ENCODE measurements at regions not wholly inside any gene's neighbourhood (a gene's known extent, or its start where the extent isn't known, plus 50 kb on each side); places are given as distances from the start of the nearest gene placed in this dataset.
"Not testable (repeated sequence)": the region's sequence is repeated elsewhere in the genome, so short reads cannot be mapped to it uniquely, and the experiment has no call there.

DNA sequence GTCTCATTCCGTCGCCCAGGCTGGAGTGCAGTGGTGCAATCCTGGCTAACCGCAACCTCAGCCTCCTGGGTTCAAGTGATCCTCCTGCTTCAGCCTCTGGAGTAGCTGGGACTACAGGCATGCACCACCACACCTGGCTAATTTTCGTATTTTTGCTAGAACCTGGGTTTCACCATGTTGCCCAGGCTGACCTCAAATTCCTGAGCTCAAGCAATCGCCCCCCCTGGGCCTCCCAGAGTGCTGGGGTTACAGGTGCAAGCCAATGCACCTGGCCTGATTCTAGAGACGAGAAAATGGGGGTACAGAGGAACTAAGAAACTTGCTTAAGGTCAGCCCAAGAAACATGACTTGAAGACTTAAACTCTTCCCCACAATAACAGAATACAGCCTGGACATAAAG lies 111.0 kb downstream of the PRR15 start:
- H3K56ac ChIP-seq (ENCODE audit: extremely low read depth, insufficient read depth, low read length); H3K79me1 ChIP-seq (ENCODE audit: low read depth in 1 of 2, low read length in 2 of 2); H3K4ac ChIP-seq (ENCODE audit: low read depth, low read length); dilution Hi-C loops (cut with HindIII; ENCODE audit: low sequenced_read_pairs, unreplicated experiment); H3K4me2 ChIP-seq (ENCODE audit: low read depth, low read length); H2BK5ac ChIP-seq (ENCODE audit: low read depth, low read length, poor library complexity, severe bottlenecking); H3K27ac ChIP-seq (ENCODE audit: insufficient read depth, low read length); H3K4me1 ChIP-seq (ENCODE audit: control insufficient read depth, insufficient read depth, low read length); H2AFZ ChIP-seq (replicated peaks; ENCODE audit: low read length, poor library complexity); CTCF ChIA-PET; H3K14ac ChIP-seq (replicated peaks; ENCODE audit: low read depth, low read length); in situ Hi-C loops (cut with MboI; ENCODE audit: low sequenced_read_pairs); H3K9me3 ChIP-seq (ENCODE audit: control insufficient read depth, insufficient read depth, low read length); H3K36me3 ChIP-seq (ENCODE audit: control insufficient read depth, insufficient read depth, low read length); H4K8ac ChIP-seq (ENCODE audit: low read depth in 2 of 2, low read length in 2 of 2); H3K9ac ChIP-seq (ENCODE audit: low read depth, low read length); H3K9me1 ChIP-seq (ENCODE audit: insufficient read depth, low read length); H3K18ac ChIP-seq (ENCODE audit: low read depth, low read length); H2BK120ac ChIP-seq (ENCODE audit: low read depth, low read length); H2BK15ac ChIP-seq (ENCODE audit: low read depth, low read length); H2AK9ac ChIP-seq (replicated peaks; ENCODE audit: low read depth, low read length, poor library complexity); H3K27me3 ChIP-seq (ENCODE audit: control insufficient read depth, insufficient read depth, low read length); H2AK5ac ChIP-seq (ENCODE audit: low read depth, low read length); DNase-seq; BruUV-seq (replicated peaks); intact Hi-C loops (cut with micrococcal nuclease); H2BK20ac ChIP-seq (ENCODE audit: low read depth, low read length); H4K5ac ChIP-seq (ENCODE audit: low read depth, low read length); H4K91ac ChIP-seq (ENCODE audit: insufficient read depth, low read depth, low read length); H3K23ac ChIP-seq (ENCODE audit: low read depth, low read length); H4K20me1 ChIP-seq (ENCODE audit: insufficient read depth, low read length); H3K4me3 ChIP-seq (ENCODE audit: insufficient read depth, low read depth, low read length); ATAC-seq (ENCODE audit: low read depth); POLR2A ChIA-PET (ENCODE audit: unreplicated experiment): not testable (repeated sequence)
- WGBS, 2 experiments (ENCODE audit: extremely low coverage in 2 of 2, insufficient read length in 1 of 2) = no CpG with 5 or more reads among the region's 6 CpGs

DNA sequence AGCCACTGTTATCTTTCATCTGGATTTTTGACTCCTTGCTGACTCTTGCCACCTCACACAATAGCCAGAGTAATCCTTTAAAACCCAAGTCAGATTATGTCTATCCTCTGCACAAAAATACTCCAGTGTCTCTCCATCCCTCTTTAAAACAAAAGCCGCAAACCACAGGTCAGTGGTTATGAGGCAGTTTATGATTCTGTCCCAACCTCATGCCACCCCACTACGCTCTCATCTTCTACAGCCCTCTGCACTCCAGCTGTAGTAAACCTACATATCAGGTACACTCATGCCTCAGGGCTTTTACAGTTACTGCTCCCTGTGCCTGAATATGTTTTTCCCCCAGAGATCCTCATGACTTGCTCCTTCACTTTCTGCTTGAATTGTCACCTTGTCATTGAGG lies 113.6 kb downstream of the PRR15 start:
- H3K9me1 ChIP-seq (ENCODE audit: insufficient read depth, low read length); intact Hi-C loops (cut with micrococcal nuclease); H3K36me3 ChIP-seq (ENCODE audit: control insufficient read depth, insufficient read depth, low read length); H2BK120ac ChIP-seq (ENCODE audit: low read depth, low read length); H3K23ac ChIP-seq (ENCODE audit: low read depth, low read length); H2AK9ac ChIP-seq (replicated peaks; ENCODE audit: low read depth, low read length, poor library complexity); DNase-seq; H2AK5ac ChIP-seq (ENCODE audit: low read depth, low read length); H3K4me2 ChIP-seq (ENCODE audit: low read depth, low read length); H4K5ac ChIP-seq (ENCODE audit: low read depth, low read length); H2AFZ ChIP-seq (replicated peaks; ENCODE audit: low read length, poor library complexity); H4K8ac ChIP-seq (ENCODE audit: low read depth in 2 of 2, low read length in 2 of 2); POLR2A ChIA-PET (ENCODE audit: unreplicated experiment); H3K79me1 ChIP-seq (ENCODE audit: low read depth in 1 of 2, low read length in 2 of 2); ATAC-seq (ENCODE audit: low read depth); in situ Hi-C loops (cut with MboI; ENCODE audit: low sequenced_read_pairs); H3K4me1 ChIP-seq (ENCODE audit: control insufficient read depth, insufficient read depth, low read length); CTCF ChIA-PET; H3K4me3 ChIP-seq (ENCODE audit: insufficient read depth, low read depth, low read length); BruUV-seq (replicated peaks); H3K27ac ChIP-seq (ENCODE audit: insufficient read depth, low read length); H3K4ac ChIP-seq (ENCODE audit: low read depth, low read length); H2BK5ac ChIP-seq (ENCODE audit: low read depth, low read length, poor library complexity, severe bottlenecking); H3K18ac ChIP-seq (ENCODE audit: low read depth, low read length); H2BK15ac ChIP-seq (ENCODE audit: low read depth, low read length); H2BK20ac ChIP-seq (ENCODE audit: low read depth, low read length); H4K20me1 ChIP-seq (ENCODE audit: insufficient read depth, low read length); H3K56ac ChIP-seq (ENCODE audit: extremely low read depth, insufficient read depth, low read length); H4K91ac ChIP-seq (ENCODE audit: insufficient read depth, low read depth, low read length); H3K9me3 ChIP-seq (ENCODE audit: control insufficient read depth, insufficient read depth, low read length); H3K14ac ChIP-seq (replicated peaks; ENCODE audit: low read depth, low read length); H3K9ac ChIP-seq (ENCODE audit: low read depth, low read length); dilution Hi-C loops (cut with HindIII; ENCODE audit: low sequenced_read_pairs, unreplicated experiment); H3K27me3 ChIP-seq (ENCODE audit: control insufficient read depth, insufficient read depth, low read length): not testable (repeated sequence)
- WGBS, 2 experiments (ENCODE audit: extremely low coverage in 2 of 2, insufficient read length in 1 of 2) = no CpG with 5 or more reads among the region's 2 CpGs
